Keratinocyte (primary cell): ENCODE measurements at regions not wholly inside any gene's neighbourhood (a gene's known extent, or its start where the extent isn't known, plus 50 kb on each side); places are given as distances from the start of the nearest gene placed in this dataset.

Source experiments
- DNase-seq: peaks from one replicate; pipeline ENCODE4 v3.0.0-alpha.2; 2011; ENCODE audit warnings: low read depth, missing footprints, low spot score
- FAIRE-seq: peaks from 2 replicates; lab custom pipeline; 2011; peaks lifted over from hg19 to GRCh38; lab: Jason Lieb, UNC
- H2AFZ ChIP-seq: 2 replicates; pipeline ENCODE4 v1.6.0; 2012; ENCODE audit warnings: low read length, control low read depth, inconsistent platforms; ENCODE audit not compliant: control insufficient read depth
- H3K27ac ChIP-seq: 2 replicates; pipeline ENCODE4 v1.5.1; 2011; ENCODE audit warnings: low read length; ENCODE audit not compliant: control insufficient read depth, insufficient read depth
- H3K27me3 ChIP-seq: 3 replicates; pipeline ENCODE4 v1.6.0; 2011; ENCODE audit warnings: low read length; ENCODE audit not compliant: control insufficient read depth, insufficient read depth; ENCODE audit errors: extremely low read depth
- H3K36me3 ChIP-seq, 2 experiments: 2 replicates in 1 of 2; 3 replicates in 1 of 2; pipeline ENCODE4 v1.5.1; 2011; ENCODE audit warnings: low read length in 2 of 2, mild to moderate bottlenecking in 1 of 2; ENCODE audit not compliant: control insufficient read depth in 2 of 2, insufficient read depth in 2 of 2; ENCODE audit errors: extremely low read depth in 1 of 2
- H3K4me1 ChIP-seq: 3 replicates; pipeline ENCODE4 v1.5.1; 2011; ENCODE audit warnings: low read length; ENCODE audit not compliant: control insufficient read depth, insufficient read depth; ENCODE audit errors: extremely low read depth
- H3K4me2 ChIP-seq: 3 replicates; pipeline ENCODE4 v1.6.0; 2011; ENCODE audit warnings: low read depth, low read length; ENCODE audit not compliant: control insufficient read depth, insufficient read depth; ENCODE audit errors: extremely low read depth
- H3K4me3 ChIP-seq, 3 experiments: fragments of 200-600 bp in 1 of 3; sonication (generic) in 1 of 3; 2 replicates in 2 of 3; 3 replicates in 1 of 3; pipeline ENCODE4 v1.5.1; 2011 to 2016; ENCODE audit warnings: low read length in 3 of 3, mild to moderate bottlenecking in 3 of 3, control low read depth in 2 of 3, inconsistent platforms in 1 of 3, low read depth in 1 of 3, mixed read lengths in 1 of 3, mixed run types in 1 of 3, moderate library complexity in 1 of 3; ENCODE audit not compliant: control insufficient read depth in 2 of 3, insufficient read depth in 2 of 3; ENCODE audit errors: extremely low read depth in 1 of 3
- H3K79me2 ChIP-seq: 2 replicates; pipeline ENCODE4 v1.6.0; 2012; ENCODE audit warnings: low read length; ENCODE audit not compliant: control insufficient read depth, insufficient read depth
- H3K9ac ChIP-seq: 3 replicates; pipeline ENCODE4 v1.6.0; 2011; ENCODE audit warnings: low read length; ENCODE audit not compliant: control insufficient read depth, insufficient read depth; ENCODE audit errors: extremely low read depth
- H3K9me1 ChIP-seq: 3 replicates; pipeline ENCODE4 v1.6.0; 2011; ENCODE audit warnings: low read length; ENCODE audit not compliant: control insufficient read depth, insufficient read depth; ENCODE audit errors: extremely low read depth
- H3K9me3 ChIP-seq: 2 replicates; pipeline ENCODE4 v1.5.1; 2012; ENCODE audit warnings: low read depth, low read length; ENCODE audit not compliant: control insufficient read depth
- H4K20me1 ChIP-seq: 3 replicates; pipeline ENCODE4 v1.6.0; 2011; ENCODE audit warnings: low read length; ENCODE audit not compliant: control insufficient read depth, insufficient read depth; ENCODE audit errors: extremely low read depth
- EZH2 ChIP-seq: IDR thresholded peaks from one replicate; pipeline ENCODE4 v1.6.1; 2012; ENCODE audit warnings: inconsistent platforms, mild to moderate bottlenecking, low read length, moderate library complexity
- dilution Hi-C: fragments of 300-500 bp; cut with MboI; formaldehyde crosslinking; loops from one replicate; pipeline ENCODE4 v1.7.0; 2020; ENCODE audit warnings: low sequenced_read_pairs; ENCODE audit not compliant: extremely low pct_ligation_motif_present
- TF ChIP-seq, protein P1 (sequence below), 3 experiments: IDR thresholded peaks in 1 of 3; conservative IDR thresholded peaks in 1 of 3; optimal IDR thresholded peaks in 1 of 3; 2 replicates in 2 of 3; 3 replicates in 1 of 3; pipeline versions ENCODE3 to v1.5.1; 2011; ENCODE audit warnings: low read length in 3 of 3, mild to moderate bottlenecking in 3 of 3, moderate library complexity in 2 of 3, control low read depth in 1 of 3, inconsistent platforms in 1 of 3; ENCODE audit not compliant: insufficient read depth in 2 of 3; ENCODE audit errors: extremely low read depth in 1 of 3

DNA sequence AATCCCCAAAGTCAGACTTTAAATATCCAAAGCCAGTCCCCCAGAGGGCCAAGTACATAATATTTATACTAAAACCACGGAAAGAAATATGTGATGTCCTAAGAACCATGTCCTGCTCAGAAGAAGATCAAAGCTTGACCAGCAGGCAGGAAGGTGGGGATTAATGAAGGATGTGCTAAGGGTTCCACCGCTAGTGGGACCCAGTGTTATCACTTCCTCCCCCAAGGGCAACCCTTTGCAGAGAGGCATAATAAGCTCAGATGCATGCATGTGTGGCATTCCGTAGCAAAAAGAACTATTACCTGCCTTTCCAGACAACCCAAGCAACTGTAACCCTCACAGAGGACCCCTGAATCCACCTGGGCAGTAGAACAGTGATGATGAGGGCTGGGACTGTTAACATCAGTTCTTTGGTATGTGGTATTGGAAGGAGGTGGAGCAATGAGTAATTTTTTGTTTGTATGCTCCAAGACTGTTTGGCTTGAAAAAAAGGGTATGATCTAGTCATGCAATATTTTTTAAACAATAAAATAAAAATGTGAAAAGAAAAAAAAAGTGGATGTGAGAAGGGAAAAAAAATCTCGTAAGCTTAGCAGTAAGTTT is 71.7 kb upstream of the ETV6 start:
- TF ChIP-seq EZH2 = no peak
- TF ChIP-seq, protein P1, sequence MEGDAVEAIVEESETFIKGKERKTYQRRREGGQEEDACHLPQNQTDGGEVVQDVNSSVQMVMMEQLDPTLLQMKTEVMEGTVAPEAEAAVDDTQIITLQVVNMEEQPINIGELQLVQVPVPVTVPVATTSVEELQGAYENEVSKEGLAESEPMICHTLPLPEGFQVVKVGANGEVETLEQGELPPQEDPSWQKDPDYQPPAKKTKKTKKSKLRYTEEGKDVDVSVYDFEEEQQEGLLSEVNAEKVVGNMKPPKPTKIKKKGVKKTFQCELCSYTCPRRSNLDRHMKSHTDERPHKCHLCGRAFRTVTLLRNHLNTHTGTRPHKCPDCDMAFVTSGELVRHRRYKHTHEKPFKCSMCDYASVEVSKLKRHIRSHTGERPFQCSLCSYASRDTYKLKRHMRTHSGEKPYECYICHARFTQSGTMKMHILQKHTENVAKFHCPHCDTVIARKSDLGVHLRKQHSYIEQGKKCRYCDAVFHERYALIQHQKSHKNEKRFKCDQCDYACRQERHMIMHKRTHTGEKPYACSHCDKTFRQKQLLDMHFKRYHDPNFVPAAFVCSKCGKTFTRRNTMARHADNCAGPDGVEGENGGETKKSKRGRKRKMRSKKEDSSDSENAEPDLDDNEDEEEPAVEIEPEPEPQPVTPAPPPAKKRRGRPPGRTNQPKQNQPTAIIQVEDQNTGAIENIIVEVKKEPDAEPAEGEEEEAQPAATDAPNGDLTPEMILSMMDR (optimal IDR thresholded peaks at IDR 0.05 in 1 of 3, IDR thresholded peaks at IDR 0.05 in 1 of 3, conservative IDR thresholded peaks at IDR 0.05 in 1 of 3; ENCODE audit: extremely low read depth in 1 of 3, insufficient read depth in 2 of 3, low read length in 3 of 3) = no peak
- peaks cover 5% of the 10 kb centered on the region for H3K9me1 ChIP-seq
- no peaks in the 10 kb centered on the region for H3K9me3 ChIP-seq
- H3K27me3 ChIP-seq = peaks cover 2% of the 10 kb centered on the region
- peaks cover 42% of the 10 kb centered on the region for H3K4me1 ChIP-seq
- H2AFZ ChIP-seq = no peak overlapping the region
- H3K79me2 ChIP-seq = no peaks in the 10 kb centered on the region
- H3K27ac ChIP-seq = no peak overlapping the region
- no peaks in the 10 kb centered on the region for H3K36me3 ChIP-seq
- no peak overlapping the region for H3K9ac ChIP-seq
- no peak for DNase-seq
- dilution Hi-C loops = loop anchor here (25.0 kb wide), 1 partner anchor 460 kb away; no protein-coding TSS in a partner anchor
- no peak for FAIRE-seq
- peaks cover 5% of the 10 kb centered on the region for H4K20me1 ChIP-seq
- H3K4me3 ChIP-seq = no peak overlapping the region
- H3K4me2 ChIP-seq = no peak overlapping the region

DNA sequence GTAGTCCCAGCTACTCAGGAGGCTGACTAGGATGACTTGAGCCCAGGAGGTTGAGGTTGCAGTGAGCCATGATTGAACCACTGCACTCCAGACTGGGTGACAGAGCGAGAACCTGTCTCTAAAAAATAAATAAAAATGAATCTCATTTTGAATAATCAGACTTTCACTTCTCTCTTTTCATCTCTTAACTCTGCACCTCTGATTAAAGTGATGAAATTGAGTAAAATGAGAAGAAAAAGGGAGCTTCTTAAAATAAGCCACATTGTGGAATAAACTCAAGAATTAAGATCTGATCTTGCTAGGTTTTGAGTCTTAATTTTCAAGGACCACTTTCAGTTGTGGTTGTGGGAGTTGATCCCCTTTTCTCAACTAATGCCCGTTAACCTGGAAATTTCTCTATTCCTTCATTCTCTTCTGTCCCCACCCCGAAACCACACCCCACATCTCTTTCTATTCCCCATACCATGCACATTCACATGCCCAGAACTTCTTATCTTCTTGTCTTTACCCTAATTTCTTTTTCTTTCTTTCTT is 70.9 kb upstream of the ETV6 start:
- FAIRE-seq (no peak), DNase-seq (no peak)
- Histone ChIP-seq H3K9me1 (peaks cover 5% of the 10 kb centered on the region), H3K4me1 (peaks cover 42% of the 10 kb centered on the region), H3K36me3 (no peaks in the 10 kb centered on the region), H3K4me2 (no peak overlapping the region), H3K9me3 (no peaks in the 10 kb centered on the region), H3K9ac (no peak overlapping the region), H4K20me1 (peaks cover 5% of the 10 kb centered on the region), H3K79me2 (no peaks in the 10 kb centered on the region), H3K4me3 (no peak overlapping the region), H2AFZ (no peak overlapping the region), H3K27ac (no peak overlapping the region), H3K27me3 (peaks cover 5% of the 10 kb centered on the region)
- TF ChIP-seq EZH2 = no peak
- TF ChIP-seq, protein P1 (optimal IDR thresholded peaks at IDR 0.05 in 1 of 3, IDR thresholded peaks at IDR 0.05 in 1 of 3, conservative IDR thresholded peaks at IDR 0.05 in 1 of 3; ENCODE audit: extremely low read depth in 1 of 3, insufficient read depth in 2 of 3, low read length in 3 of 3) = no peak
- dilution Hi-C loops = loop anchor here (25.0 kb wide), 1 partner anchor 459 kb away; no protein-coding TSS in a partner anchor
